ENCODE measurements at regions not wholly inside any gene's neighbourhood (a gene's known extent, or its start where the extent isn't known, plus 50 kb on each side); places are given as distances from the start of the nearest gene placed in this dataset.

- Histone ChIP-seq H3K4me3 (ENCODE audit: extremely low read depth in 1 of 4, insufficient read depth in 2 of 4, low read depth in 3 of 4, low read length in 4 of 4) (no peak overlapping the region), H4K8ac (ENCODE audit: extremely low read depth, insufficient read depth, low read length) (no peak overlapping the region), H3K4ac (replicated peaks; ENCODE audit: insufficient read length, low read depth, low read length) (no peak overlapping the region), H3K4me1 (replicated peaks in 1 of 4; ENCODE audit: control insufficient read depth in 3 of 4, insufficient read depth in 4 of 4, low read length in 3 of 4) (no peaks in the 10 kb centered on the region), H2BK15ac (ENCODE audit: low read length) (no peak overlapping the region), H2BK12ac (ENCODE audit: low read depth, low read length) (no peak overlapping the region), H3K14ac (ENCODE audit: insufficient read length) (no peak overlapping the region), H3K23me2 (ENCODE audit: low read depth, low read length) (no peaks in the 10 kb centered on the region), H2AK5ac (ENCODE audit: low read depth, low read length) (no peak overlapping the region), H3K9ac (replicated peaks in 1 of 4; ENCODE audit: extremely low read depth in 1 of 4, low read depth in 3 of 4, low read length in 3 of 4) (no peak overlapping the region), H4K91ac (replicated peaks; ENCODE audit: insufficient read length, low read length) (no peak overlapping the region), H4K5ac (ENCODE audit: insufficient read length, low read depth, low read length) (no peak overlapping the region), H3K18ac (ENCODE audit: extremely low read depth, low read length) (no peak overlapping the region), H3K4me2 (ENCODE audit: insufficient read depth in 1 of 2, low read depth in 2 of 2, low read length in 2 of 2) (no peak overlapping the region), H3K27me3 (replicated peaks in 1 of 4; ENCODE audit: control insufficient read depth in 3 of 4, extremely low read depth in 1 of 4, insufficient read depth in 3 of 4, low read length in 3 of 4) (no peaks in the 10 kb centered on the region), H3K79me1 (ENCODE audit: low read depth, low read length) (no peaks in the 10 kb centered on the region), H3K36me3 (ENCODE audit: control insufficient read depth in 2 of 4, insufficient read depth in 4 of 4, low read length in 3 of 4) (no peaks in the 10 kb centered on the region), H3K79me2 (ENCODE audit: control insufficient read depth in 1 of 2, insufficient read depth in 2 of 2, low read length in 2 of 2) (no peaks in the 10 kb centered on the region), H2BK5ac (ENCODE audit: low read depth, low read length) (no peak overlapping the region), H4K20me1 (replicated peaks in 1 of 2; ENCODE audit: control insufficient read depth in 1 of 2, insufficient read depth in 2 of 2, low read length in 2 of 2) (no peaks in the 10 kb centered on the region), H2AFZ (ENCODE audit: low read length) (no peak overlapping the region), H2BK20ac (ENCODE audit: low read length) (no peak overlapping the region), H3K27ac (ENCODE audit: low read depth, low read length) (no peak overlapping the region), H3K23ac (ENCODE audit: insufficient read length) (no peak overlapping the region), H2BK120ac (replicated peaks; ENCODE audit: low read depth, low read length) (no peak overlapping the region), H3K56ac (replicated peaks; ENCODE audit: insufficient read length, low read depth, low read length) (no peak overlapping the region), H3K9me3 (ENCODE audit: insufficient read depth in 2 of 2, low read depth in 1 of 2, low read length in 1 of 2) (no peaks in the 10 kb centered on the region)
- no peak for FAIRE-seq
- 96% methylated on average over 3 of the region's 3 CpGs; no CpG with 5 or more reads in 1 of the 2 experiments for WGBS, 2 experiments (ENCODE audit: extremely low coverage in 1 of 2, insufficient coverage in 1 of 2, insufficient read length in 1 of 2, insufficient replicate concordance in 2 of 2, low coverage in 1 of 2, low lambda C conversion rate in 2 of 2, missing lambda C conversion rate in 1 of 2)
- ChIA-PET POLR2A (ENCODE audit: partially characterized antibody) (interaction anchor here (0.8 kb wide), 1 partner anchor 79 kb away, joined by 3 read pairs; the partner anchor contains the start of gene PRPS1), CTCF (ENCODE audit: partially characterized antibody) (interaction anchor here (1.1 to 1.3 kb wide), 2 partner anchors 12 to 76 kb away, joined by 3 to 5 read pairs; no protein-coding TSS in a partner anchor)
- DNase-seq (ENCODE audit: low read depth in 1 of 2, low spot score in 2 of 2), result no peak
- TF ChIP-seq TBP (IDR thresholded peaks at IDR 0.05; ENCODE audit: low read depth, low read length) (no peak), USF2 (IDR thresholded peaks at IDR 0.05; ENCODE audit: low read length) (no peak), BRCA1 (IDR thresholded peaks at IDR 0.05; ENCODE audit: low read depth, low read length) (no peak), RNF2 (IDR thresholded peaks at IDR 0.05; ENCODE audit: borderline replicate concordance, low read depth, low read length, missing control alignments, poor library complexity, severe bottlenecking) (no peak), RXRA (IDR thresholded peaks at IDR 0.05; ENCODE audit: insufficient read depth, low read depth, low read length) (no peak), GTF2F1 (IDR thresholded peaks at IDR 0.05; ENCODE audit: borderline replicate concordance, low read depth, low read length) (no peak), KDM4A (IDR thresholded peaks at IDR 0.05; ENCODE audit: low read depth, low read length, severe bottlenecking) (no peak), CTBP2 (IDR thresholded peaks at IDR 0.05; ENCODE audit: borderline replicate concordance, insufficient read depth, insufficient read length, low read length) (no peak), POU5F1 (IDR thresholded peaks at IDR 0.05; ENCODE audit: low read depth, low read length) (no peak), KDM5A (IDR thresholded peaks at IDR 0.05; ENCODE audit: low read length) (no peak), KDM1A (IDR thresholded peaks at IDR 0.05; ENCODE audit: borderline replicate concordance, low read length) (no peak), CEBPB (IDR thresholded peaks at IDR 0.05; ENCODE audit: low read depth, low read length) (no peak), SRF (IDR thresholded peaks at IDR 0.05; ENCODE audit: low read depth, low read length) (no peak), JUN (IDR thresholded peaks at IDR 0.05; ENCODE audit: low read depth, low read length) (no peak)
Measured at GRCh38 chrX:107548775-107549174, 79.5 kb upstream of the PRPS1 start.

All from H1 (cell line).